HFFc6 (cell line): ENCODE measurements at regions not wholly inside any gene's neighbourhood (a gene's known extent, or its start where the extent isn't known, plus 50 kb on each side); places are given as distances from the start of the nearest gene placed in this dataset.
"Not testable (repeated sequence)": the region's sequence is repeated elsewhere in the genome, so short reads cannot be mapped to it uniquely, and the experiment has no call there.

Experiments used
- DNase-seq: peaks from one replicate; pipeline ENCODE4 v3.0.0-alpha.2; 2018
- H3K27ac Mint-ChIP-seq: 2 replicates; pipeline ENCODE4 v1.8.0; 2020; ENCODE audit warnings: mild to moderate bottlenecking, mixed read lengths
- H3K27me3 Mint-ChIP-seq: 2 replicates; pipeline ENCODE4 v1.8.0; 2021; ENCODE audit warnings: mild to moderate bottlenecking, moderate library complexity, mixed read lengths; ENCODE audit not compliant: insufficient read depth
- H3K36me3 Mint-ChIP-seq: 2 replicates; pipeline ENCODE4 v1.8.0; 2021; ENCODE audit warnings: low read depth, mixed read lengths
- H3K4me1 Mint-ChIP-seq: 2 replicates; pipeline ENCODE4 v1.8.0; 2020; ENCODE audit warnings: low read depth, mixed read lengths
- H3K4me3 Mint-ChIP-seq: 2 replicates; pipeline ENCODE4 v1.8.0; 2020; ENCODE audit warnings: mild to moderate bottlenecking, moderate library complexity, mixed read lengths
- H3K9me3 Mint-ChIP-seq: 2 replicates; pipeline ENCODE4 v1.8.0; 2020; ENCODE audit warnings: mild to moderate bottlenecking, mixed read lengths
- CTCF ChIP-seq: fragments of 200-600 bp; sonication (generic); IDR thresholded peaks from 2 replicates; pipeline ENCODE4 v1.5.0; 2021; ENCODE audit warnings: antibody characterized with exemption, mild to moderate bottlenecking

- Mint-ChIP-seq H3K4me3 (no peak overlapping the region), H3K27ac (no peak overlapping the region), H3K27me3 (peaks cover 5% of the 10 kb centered on the region), H3K4me1 (no peaks in the 10 kb centered on the region), H3K36me3 (no peaks in the 10 kb centered on the region), H3K9me3 (peaks cover 4% of the 10 kb centered on the region; the same call in 1 of the 2 replicates)
- DNase-seq = no peak
- TF ChIP-seq CTCF = no peak
Observed at GRCh38 chr11:71158936-71159335, 93.4 kb downstream of the SHANK2 start.

GRCh38 chr11:71157676-71158075 is 94.7 kb downstream of the SHANK2 start:
- not testable (repeated sequence) for DNase-seq, H3K4me3 Mint-ChIP-seq, H3K36me3 Mint-ChIP-seq, H3K27ac Mint-ChIP-seq, H3K9me3 Mint-ChIP-seq, H3K4me1 Mint-ChIP-seq, H3K27me3 Mint-ChIP-seq

- peaks cover 8% of the 10 kb centered on the region; the same call in 1 of the 2 replicates for H3K9me3 Mint-ChIP-seq
- H3K4me1 Mint-ChIP-seq = 0 out of 2 replicates have a peak, but pooled peaks cover 10% of the 10 kb centered on the region
- no peak for DNase-seq
- no peak overlapping the region for H3K4me3 Mint-ChIP-seq
- H3K27me3 Mint-ChIP-seq = peaks cover 5% of the 10 kb centered on the region
- no peaks in the 10 kb centered on the region for H3K36me3 Mint-ChIP-seq
- no peak overlapping the region for H3K27ac Mint-ChIP-seq
- TF ChIP-seq CTCF = no peak
Observed at GRCh38 chr11:71156301-71156700, 96.1 kb downstream of the SHANK2 start.

- no peak overlapping the region for H3K27ac Mint-ChIP-seq
- peaks cover 10% of the 10 kb centered on the region; the same call in 1 of the 2 replicates for H3K9me3 Mint-ChIP-seq
- no peak overlapping the region for H3K4me3 Mint-ChIP-seq
- H3K36me3 Mint-ChIP-seq = no peaks in the 10 kb centered on the region
- no peak for TF ChIP-seq CTCF
- H3K27me3 Mint-ChIP-seq = peaks cover 5% of the 10 kb centered on the region
- DNase-seq = no peak
- 0 out of 2 replicates have a peak, but pooled peaks cover 10% of the 10 kb centered on the region for H3K4me1 Mint-ChIP-seq
Observed at GRCh38 chr11:71155846-71156245, 96.5 kb downstream of the SHANK2 start.

- DNase-seq = no peak
- H3K36me3 Mint-ChIP-seq = no peaks in the 10 kb centered on the region
- H3K27me3 Mint-ChIP-seq = peaks cover 5% of the 10 kb centered on the region
- H3K27ac Mint-ChIP-seq = no peak overlapping the region
- TF ChIP-seq CTCF = no peak
- H3K9me3 Mint-ChIP-seq = peaks cover 12% of the 10 kb centered on the region
- H3K4me3 Mint-ChIP-seq = no peak overlapping the region
- 0 out of 2 replicates have a peak, but pooled peaks cover 10% of the 10 kb centered on the region for H3K4me1 Mint-ChIP-seq
Observed at GRCh38 chr11:71154261-71154805, 98.0 kb downstream of the SHANK2 start.

GRCh38 chr11:71153005-71153390 is 99.4 kb downstream of the SHANK2 start:
- Mint-ChIP-seq H3K4me3 (peak overlapping the region; percentile 73), H3K27ac (no peak overlapping the region), H3K36me3 (no peaks in the 10 kb centered on the region), H3K4me1 (0 out of 2 replicates have a peak, but pooled peaks cover 10% of the 10 kb centered on the region), H3K9me3 (peaks cover 24% of the 10 kb centered on the region), H3K27me3 (peaks cover 10% of the 10 kb centered on the region)
- TF ChIP-seq CTCF = no peak
- no peak for DNase-seq

GRCh38 chr11:71152312-71153004 is 99.9 kb downstream of the SHANK2 start:
- Mint-ChIP-seq H3K4me3 (peak overlapping the region; percentile 73), H3K27me3 (peaks cover 10% of the 10 kb centered on the region), H3K9me3 (peaks cover 24% of the 10 kb centered on the region)
- DNase-seq, H3K27ac Mint-ChIP-seq, H3K36me3 Mint-ChIP-seq, H3K4me1 Mint-ChIP-seq: not testable (repeated sequence)
